ENCODE measurements at regions not wholly inside any gene's neighbourhood (a gene's known extent, or its start where the extent isn't known, plus 50 kb on each side); places are given as distances from the start of the nearest gene placed in this dataset.

DNA sequence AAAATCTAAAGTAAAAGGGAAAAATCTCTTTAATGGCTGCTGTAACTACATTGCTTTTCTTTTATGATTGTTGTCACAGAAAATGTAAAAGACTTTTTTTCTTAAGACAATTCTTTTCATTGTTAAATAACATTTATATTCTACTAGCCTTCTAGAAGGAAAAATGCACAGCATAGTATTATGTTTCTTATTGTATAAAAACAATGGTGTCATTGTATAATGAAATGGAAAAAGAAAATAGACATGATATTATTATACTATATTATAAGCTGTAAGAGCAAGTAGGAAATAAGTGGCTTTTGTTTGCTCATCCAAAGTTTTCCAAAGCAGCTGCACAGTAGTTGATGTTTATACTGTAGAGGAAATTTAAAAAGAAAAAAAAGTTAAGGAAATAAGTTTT, 1021.7 kb downstream of the EFNA5 start:
- Histone ChIP-seq H3K36me3 (ENCODE audit: control insufficient read depth, insufficient read depth, low read length) (no peaks in the 10 kb centered on the region), H3K27me3 (ENCODE audit: control insufficient read depth, insufficient read depth, low read length) (no peaks in the 10 kb centered on the region), H3K4me3 (ENCODE audit: low read depth, low read length) (no peak overlapping the region)
- DNase-seq (ENCODE audit: low read depth) (no peak), FAIRE-seq (no peak)
- no peak for TF ChIP-seq CTCF (IDR thresholded peaks at IDR 0.05; ENCODE audit: insufficient read depth, low read length, severe bottlenecking)

DNA sequence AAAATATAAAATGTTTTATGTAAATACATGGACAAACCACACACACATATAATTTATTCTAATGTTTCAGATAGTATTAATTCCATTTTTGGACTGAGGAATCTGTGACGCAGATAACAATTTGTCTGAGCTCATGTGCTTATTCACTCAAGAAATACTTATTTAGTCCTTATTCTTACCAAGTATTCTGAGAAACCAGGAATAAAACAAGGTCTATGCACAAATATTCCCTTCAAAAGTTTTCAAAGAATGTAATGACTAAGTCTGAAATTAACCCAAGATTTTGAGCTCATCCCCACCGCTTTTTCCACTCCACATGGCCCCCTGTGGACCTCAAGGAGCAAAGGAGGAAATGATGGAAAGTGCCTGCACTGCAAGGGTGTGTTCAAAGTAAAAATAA, 1022.3 kb downstream of the EFNA5 start:
- no peak for TF ChIP-seq CTCF (IDR thresholded peaks at IDR 0.05; ENCODE audit: insufficient read depth, low read length, severe bottlenecking)
- FAIRE-seq (no peak), DNase-seq (ENCODE audit: low read depth) (no peak)
- no peaks in the 10 kb centered on the region for H3K36me3 ChIP-seq (ENCODE audit: control insufficient read depth, insufficient read depth, low read length)
- H3K4me3 ChIP-seq (ENCODE audit: low read depth, low read length) = no peak overlapping the region
- H3K27me3 ChIP-seq (ENCODE audit: control insufficient read depth, insufficient read depth, low read length) = no peaks in the 10 kb centered on the region

GRCh38 chr5:106646106-106646505, 1024.6 kb downstream of the EFNA5 start:
- TF ChIP-seq CTCF (IDR thresholded peaks at IDR 0.05; ENCODE audit: insufficient read depth, low read length, severe bottlenecking) = no peak
- Histone ChIP-seq H3K4me3 (ENCODE audit: low read depth, low read length) (no peak overlapping the region), H3K27me3 (ENCODE audit: control insufficient read depth, insufficient read depth, low read length) (no peaks in the 10 kb centered on the region), H3K36me3 (ENCODE audit: control insufficient read depth, insufficient read depth, low read length) (no peaks in the 10 kb centered on the region)
- FAIRE-seq (no peak), DNase-seq (ENCODE audit: low read depth) (no peak)

GRCh38 chr5:106640511-106640910, 1030.2 kb downstream of the EFNA5 start:
- no peak for FAIRE-seq
- no peak for TF ChIP-seq CTCF (IDR thresholded peaks at IDR 0.05; ENCODE audit: insufficient read depth, low read length, severe bottlenecking)
- no peak overlapping the region for H3K4me3 ChIP-seq (ENCODE audit: low read depth, low read length)
- H3K36me3 ChIP-seq (ENCODE audit: control insufficient read depth, insufficient read depth, low read length) = no peaks in the 10 kb centered on the region
- H3K27me3 ChIP-seq (ENCODE audit: control insufficient read depth, insufficient read depth, low read length) = no peaks in the 10 kb centered on the region
- DNase-seq (ENCODE audit: low read depth) = peak; percentile 11

DNA sequence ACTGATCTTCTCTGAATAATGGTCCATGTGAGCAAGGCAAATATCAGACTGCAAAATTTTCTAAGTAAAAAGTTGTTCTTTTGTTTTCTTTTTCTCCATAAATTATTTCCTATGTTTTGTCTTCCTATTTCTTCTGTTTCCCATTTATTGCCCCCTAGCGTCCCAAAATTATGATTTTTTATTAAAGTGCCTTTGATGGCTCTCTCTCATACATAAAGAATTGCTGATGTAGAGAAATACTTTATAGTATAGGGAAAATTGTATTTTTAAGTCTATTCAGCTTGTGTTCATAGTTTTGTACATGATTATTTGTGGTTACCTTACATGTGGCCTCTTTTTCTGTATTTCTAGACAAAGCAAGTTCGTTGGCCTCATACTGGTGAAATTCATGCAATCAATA, 1031.2 kb downstream of the EFNA5 start:
- no peak for DNase-seq (ENCODE audit: low read depth)
- Histone ChIP-seq H3K36me3 (ENCODE audit: control insufficient read depth, insufficient read depth, low read length) (no peaks in the 10 kb centered on the region), H3K27me3 (ENCODE audit: control insufficient read depth, insufficient read depth, low read length) (no peaks in the 10 kb centered on the region), H3K4me3 (ENCODE audit: low read depth, low read length) (no peak overlapping the region)
- FAIRE-seq = no peak
- no peak for TF ChIP-seq CTCF (IDR thresholded peaks at IDR 0.05; ENCODE audit: insufficient read depth, low read length, severe bottlenecking)

DNA sequence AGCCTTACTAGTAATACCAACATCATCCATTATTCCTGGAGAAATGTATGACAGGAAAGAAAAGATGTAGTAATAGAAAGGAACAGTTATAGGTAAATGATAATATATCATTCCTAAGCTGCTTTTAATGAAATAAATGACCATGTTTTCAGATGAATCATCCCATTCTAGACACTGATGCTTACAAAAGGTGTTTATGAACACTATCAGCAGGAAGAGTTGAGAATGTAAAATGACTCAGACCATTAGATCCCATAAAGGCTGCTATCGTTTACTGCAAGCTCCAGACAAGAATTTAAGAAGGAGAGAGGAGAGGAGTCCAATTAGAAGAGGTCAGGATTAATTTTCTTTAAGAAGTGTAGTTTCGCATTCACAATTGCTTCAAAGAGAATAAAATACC, 1033.5 kb downstream of the EFNA5 start:
- TF ChIP-seq CTCF (IDR thresholded peaks at IDR 0.05; ENCODE audit: insufficient read depth, low read length, severe bottlenecking) = no peak
- no peak for FAIRE-seq
- Histone ChIP-seq H3K36me3 (ENCODE audit: control insufficient read depth, insufficient read depth, low read length) (no peaks in the 10 kb centered on the region), H3K4me3 (ENCODE audit: low read depth, low read length) (no peak overlapping the region), H3K27me3 (ENCODE audit: control insufficient read depth, insufficient read depth, low read length) (no peaks in the 10 kb centered on the region)
- peak; percentile 66 for DNase-seq (ENCODE audit: low read depth)
